ENCODE measurements at regions not wholly inside any gene's neighbourhood (a gene's known extent, or its start where the extent isn't known, plus 50 kb on each side); places are given as distances from the start of the nearest gene placed in this dataset.
A peak's percentile ranks its signal among the peaks of the same experiment; 100 is the strongest.

DNA sequence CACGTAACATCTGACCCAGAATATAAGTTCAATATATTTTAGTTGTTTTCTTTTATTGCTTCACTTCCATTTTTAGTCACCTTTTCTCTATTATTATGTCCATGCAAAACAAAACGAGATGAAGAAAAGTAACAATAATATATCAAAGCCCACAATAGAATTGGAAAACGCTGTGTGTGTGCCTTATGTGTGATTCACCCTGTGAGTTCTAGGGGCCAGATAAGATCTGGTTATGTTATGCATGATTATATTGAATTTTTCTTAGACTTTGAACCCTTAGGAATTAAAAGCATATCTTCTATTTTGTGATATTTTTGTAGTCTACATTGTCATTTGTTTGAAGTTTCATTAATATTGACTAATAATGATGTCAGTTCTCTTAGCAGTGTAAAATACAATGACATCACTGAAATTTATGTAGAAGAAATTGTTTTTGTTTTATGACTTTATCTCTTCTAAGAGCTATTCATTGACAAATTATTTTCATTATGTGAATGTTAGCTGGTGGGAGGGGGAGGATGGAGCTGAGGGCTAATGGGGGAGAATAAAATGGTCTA, 243.6 kb downstream of the TFAP2B start:
- H3K27ac ChIP-seq (ENCODE audit: low read depth, low read length): no peak overlapping the region
- no peaks in the 10 kb centered on the region for H3K4me1 ChIP-seq (ENCODE audit: control insufficient read depth, low read depth, low read length)
- H3K79me2 ChIP-seq (ENCODE audit: control insufficient read depth, insufficient read depth, low read length): no peaks in the 10 kb centered on the region
- no peak overlapping the region for H4K8ac ChIP-seq (ENCODE audit: low read depth, low read length)
- H3K4me2 ChIP-seq (ENCODE audit: low read length): no peak overlapping the region
- no peak for DNase-seq
- no peaks in the 10 kb centered on the region for H3K36me3 ChIP-seq (ENCODE audit: control insufficient read depth, insufficient read depth, low read length)
- no peak overlapping the region for H3K4me3 ChIP-seq (ENCODE audit: low read length)
- H2BK120ac ChIP-seq (ENCODE audit: low read depth, low read length): no peak overlapping the region
- no peak overlapping the region for H3K23ac ChIP-seq (ENCODE audit: low read length)
- no peaks in the 10 kb centered on the region for H3K27me3 ChIP-seq (ENCODE audit: insufficient read depth, low read length, poor library complexity)
- WGBS (ENCODE audit: extremely low coverage, insufficient coverage, low lambda C conversion rate): no CpG with 5 or more reads among the region's 3 CpGs
- no peak overlapping the region for H3K9ac ChIP-seq (ENCODE audit: low read length)
- no peak overlapping the region for H3K4ac ChIP-seq (ENCODE audit: low read depth, low read length)
- H2BK15ac ChIP-seq (replicated peaks; ENCODE audit: low read depth): no peak overlapping the region
- H3K18ac ChIP-seq (ENCODE audit: low read length): no peak overlapping the region
- no peak overlapping the region for H2BK5ac ChIP-seq (ENCODE audit: low read length)
- no peak overlapping the region for H2AK5ac ChIP-seq (ENCODE audit: low read length)
- H3K79me1 ChIP-seq (ENCODE audit: low read length): no peaks in the 10 kb centered on the region
- no peak overlapping the region for H3K56ac ChIP-seq (ENCODE audit: low read length)
- no peak overlapping the region for H4K5ac ChIP-seq (ENCODE audit: low read length)

DNA sequence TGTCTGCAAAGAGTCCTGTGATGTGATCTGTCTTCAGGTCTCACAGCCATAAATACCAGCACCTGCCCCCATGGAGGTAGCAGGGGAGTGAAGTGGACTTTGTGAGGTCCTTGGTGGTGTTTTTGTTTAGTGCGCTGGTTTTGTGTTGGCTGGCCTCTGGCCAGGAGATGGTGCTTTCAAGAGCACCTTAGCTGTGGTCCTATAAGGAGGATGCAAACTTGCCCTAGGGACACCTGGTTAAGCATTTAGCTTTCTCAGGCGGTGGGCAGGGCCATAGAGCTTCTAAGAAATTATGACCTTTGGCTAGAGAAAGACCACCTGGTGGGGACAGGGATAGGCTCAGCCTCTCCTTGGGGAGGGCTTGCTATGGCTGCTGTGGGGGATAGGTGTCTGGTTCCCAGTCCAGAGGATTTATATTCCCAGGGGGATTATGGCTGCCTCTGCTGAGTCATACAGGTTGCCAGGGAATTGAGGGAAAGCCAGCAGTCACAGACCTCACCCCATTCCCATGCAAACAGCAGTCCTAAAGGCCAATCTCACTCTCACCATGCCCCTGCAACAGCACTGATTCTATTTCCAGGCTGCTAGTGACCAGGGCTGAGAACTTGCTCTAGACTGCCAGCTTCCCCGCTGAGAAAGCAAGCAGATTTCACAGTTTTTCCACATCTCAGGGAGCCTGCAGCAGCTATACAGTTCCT, 259.3 kb downstream of the TFAP2B start:
- no CpG with 5 or more reads among the region's 3 CpGs for WGBS (ENCODE audit: extremely low coverage, insufficient coverage, low lambda C conversion rate)

DNA sequence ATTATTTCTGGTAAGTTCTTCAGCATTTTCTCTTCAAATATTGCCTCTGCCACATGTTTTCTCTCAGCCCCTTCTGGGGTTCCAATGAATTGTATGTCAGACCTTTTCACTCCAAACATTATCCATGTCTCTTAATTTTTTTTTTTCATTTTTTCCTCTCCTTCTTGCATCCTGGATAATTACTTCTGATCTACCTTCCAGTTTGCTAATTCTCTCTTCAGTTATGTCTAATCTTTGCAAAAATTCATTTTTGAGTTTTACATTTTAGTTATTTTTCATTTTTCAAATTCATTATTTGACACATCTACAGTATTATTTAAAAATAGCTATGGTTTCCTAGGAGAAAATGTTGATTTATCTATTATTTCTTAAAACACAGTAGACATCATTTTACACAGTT, 271.7 kb downstream of the TFAP2B start:
- no peak overlapping the region for H4K8ac ChIP-seq (ENCODE audit: low read depth, low read length)
- no peak overlapping the region for H3K18ac ChIP-seq (ENCODE audit: low read length)
- H3K36me3 ChIP-seq (ENCODE audit: control insufficient read depth, insufficient read depth, low read length): no peaks in the 10 kb centered on the region
- no peaks in the 10 kb centered on the region for H3K4me1 ChIP-seq (ENCODE audit: control insufficient read depth, low read depth, low read length)
- H4K5ac ChIP-seq (ENCODE audit: low read length): no peak overlapping the region
- no peaks in the 10 kb centered on the region for H3K79me2 ChIP-seq (ENCODE audit: control insufficient read depth, insufficient read depth, low read length)
- H3K23ac ChIP-seq (ENCODE audit: low read length): no peak overlapping the region
- H3K4me2 ChIP-seq (ENCODE audit: low read length): no peak overlapping the region
- H3K27ac ChIP-seq (ENCODE audit: low read depth, low read length): no peak overlapping the region
- DNase-seq: no peak
- H2BK5ac ChIP-seq (ENCODE audit: low read length): no peak overlapping the region
- no peak overlapping the region for H3K4ac ChIP-seq (ENCODE audit: low read depth, low read length)
- H3K79me1 ChIP-seq (ENCODE audit: low read length): no peaks in the 10 kb centered on the region
- H3K4me3 ChIP-seq (ENCODE audit: low read length): no peak overlapping the region
- no peak overlapping the region for H3K9ac ChIP-seq (ENCODE audit: low read length)
- H2AK5ac ChIP-seq (ENCODE audit: low read length): no peak overlapping the region
- H3K27me3 ChIP-seq (ENCODE audit: insufficient read depth, low read length, poor library complexity): no peaks in the 10 kb centered on the region
- no peak overlapping the region for H3K56ac ChIP-seq (ENCODE audit: low read length)
- no peak overlapping the region for H2BK120ac ChIP-seq (ENCODE audit: low read depth, low read length)
- H2BK15ac ChIP-seq (replicated peaks; ENCODE audit: low read depth): no peak overlapping the region

More for the DNA sequence above, 259.3 kb downstream of the TFAP2B start:
- H4K8ac ChIP-seq (ENCODE audit: low read depth, low read length): no peak overlapping the region
- H2BK120ac ChIP-seq (ENCODE audit: low read depth, low read length): no peak overlapping the region
- no peak overlapping the region for H3K56ac ChIP-seq (ENCODE audit: low read length)
- no peak overlapping the region for H2BK15ac ChIP-seq (replicated peaks; ENCODE audit: low read depth)
- H3K79me2 ChIP-seq (ENCODE audit: control insufficient read depth, insufficient read depth, low read length): no peaks in the 10 kb centered on the region
- H3K23ac ChIP-seq (ENCODE audit: low read length): no peak overlapping the region
- H3K79me1 ChIP-seq (ENCODE audit: low read length): no peaks in the 10 kb centered on the region
- H3K4me1 ChIP-seq (ENCODE audit: control insufficient read depth, low read depth, low read length): no peaks in the 10 kb centered on the region
- H3K36me3 ChIP-seq (ENCODE audit: control insufficient read depth, insufficient read depth, low read length): no peaks in the 10 kb centered on the region
- H3K4ac ChIP-seq (ENCODE audit: low read depth, low read length): no peak overlapping the region
- H3K4me3 ChIP-seq (ENCODE audit: low read length): no peak overlapping the region
- H4K5ac ChIP-seq (ENCODE audit: low read length): no peak overlapping the region
- no peak overlapping the region for H2BK5ac ChIP-seq (ENCODE audit: low read length)
- H2AK5ac ChIP-seq (ENCODE audit: low read length): no peak overlapping the region
- H3K18ac ChIP-seq (ENCODE audit: low read length): no peak overlapping the region
- no peak overlapping the region for H3K27ac ChIP-seq (ENCODE audit: low read depth, low read length)
- DNase-seq: peak; percentile 69
- no peak overlapping the region for H3K9ac ChIP-seq (ENCODE audit: low read length)
- H3K4me2 ChIP-seq (ENCODE audit: low read length): no peak overlapping the region
- no peaks in the 10 kb centered on the region for H3K27me3 ChIP-seq (ENCODE audit: insufficient read depth, low read length, poor library complexity)

DNA sequence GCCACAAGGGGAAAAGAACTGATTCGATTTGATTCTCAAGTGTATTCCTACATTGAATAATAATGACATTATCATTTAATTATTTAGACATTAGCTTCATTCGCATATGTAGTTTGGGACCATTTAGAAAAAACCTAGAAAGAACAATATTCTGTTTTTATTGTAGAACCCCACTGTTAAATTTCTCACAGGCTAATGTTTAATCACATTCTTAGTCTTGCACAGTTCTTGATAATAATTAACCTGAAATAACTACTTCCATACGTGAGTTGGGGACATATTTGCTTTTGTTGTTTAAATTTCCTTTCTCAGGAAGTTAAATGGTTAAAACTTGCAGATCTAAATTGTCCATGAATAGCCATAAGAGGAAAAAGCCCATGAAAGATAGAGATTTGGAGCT, 275.2 kb downstream of the TFAP2B start:
- no peak overlapping the region for H3K23ac ChIP-seq (ENCODE audit: low read length)
- no peak overlapping the region for H3K27ac ChIP-seq (ENCODE audit: low read depth, low read length)
- no peaks in the 10 kb centered on the region for H3K36me3 ChIP-seq (ENCODE audit: control insufficient read depth, insufficient read depth, low read length)
- no peaks in the 10 kb centered on the region for H3K27me3 ChIP-seq (ENCODE audit: insufficient read depth, low read length, poor library complexity)
- H3K4me1 ChIP-seq (ENCODE audit: control insufficient read depth, low read depth, low read length): no peaks in the 10 kb centered on the region
- H2BK120ac ChIP-seq (ENCODE audit: low read depth, low read length): no peak overlapping the region
- WGBS (ENCODE audit: extremely low coverage, insufficient coverage, low lambda C conversion rate): no CpG with 5 or more reads among the region's 3 CpGs
- H2BK5ac ChIP-seq (ENCODE audit: low read length): no peak overlapping the region
- no peak overlapping the region for H4K5ac ChIP-seq (ENCODE audit: low read length)
- no peak overlapping the region for H2BK15ac ChIP-seq (replicated peaks; ENCODE audit: low read depth)
- H3K4me2 ChIP-seq (ENCODE audit: low read length): no peak overlapping the region
- H3K79me2 ChIP-seq (ENCODE audit: control insufficient read depth, insufficient read depth, low read length): no peaks in the 10 kb centered on the region
- H3K4ac ChIP-seq (ENCODE audit: low read depth, low read length): no peak overlapping the region
- H3K79me1 ChIP-seq (ENCODE audit: low read length): no peaks in the 10 kb centered on the region
- no peak overlapping the region for H4K8ac ChIP-seq (ENCODE audit: low read depth, low read length)
- DNase-seq: no peak
- no peak overlapping the region for H2AK5ac ChIP-seq (ENCODE audit: low read length)
- no peak overlapping the region for H3K18ac ChIP-seq (ENCODE audit: low read length)
- H3K56ac ChIP-seq (ENCODE audit: low read length): no peak overlapping the region
- H3K9ac ChIP-seq (ENCODE audit: low read length): no peak overlapping the region
- H3K4me3 ChIP-seq (ENCODE audit: low read length): no peak overlapping the region

DNA sequence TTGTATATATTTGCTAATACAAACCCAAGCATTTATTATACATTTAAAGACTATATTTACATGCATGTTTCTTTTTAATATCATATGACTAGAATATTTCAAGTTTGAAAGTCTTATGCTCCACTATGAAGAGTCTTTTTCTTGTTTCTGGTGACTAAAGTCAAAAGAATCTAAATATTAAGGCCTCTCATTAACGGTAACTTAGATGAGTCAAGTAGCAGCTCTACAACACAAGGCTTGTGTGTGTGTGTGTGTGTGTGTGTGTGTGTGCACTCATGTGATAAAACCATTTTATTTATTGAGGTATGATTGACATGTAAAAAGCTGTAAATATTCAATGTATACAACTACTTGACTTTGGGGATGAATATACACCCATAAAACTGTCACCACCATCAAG, 275.6 kb downstream of the TFAP2B start:
- no peak overlapping the region for H2BK15ac ChIP-seq (replicated peaks; ENCODE audit: low read depth)
- no peak overlapping the region for H2BK120ac ChIP-seq (ENCODE audit: low read depth, low read length)
- no peak overlapping the region for H2AK5ac ChIP-seq (ENCODE audit: low read length)
- H3K27me3 ChIP-seq (ENCODE audit: insufficient read depth, low read length, poor library complexity): no peaks in the 10 kb centered on the region
- no peak overlapping the region for H3K9ac ChIP-seq (ENCODE audit: low read length)
- H3K4ac ChIP-seq (ENCODE audit: low read depth, low read length): no peak overlapping the region
- H3K79me2 ChIP-seq (ENCODE audit: control insufficient read depth, insufficient read depth, low read length): no peaks in the 10 kb centered on the region
- no peak overlapping the region for H3K23ac ChIP-seq (ENCODE audit: low read length)
- whole genome bisulfite sequencing (ENCODE audit: extremely low coverage, insufficient coverage, low lambda C conversion rate): no CpG with 5 or more reads among the region's 1 CpG
- H4K8ac ChIP-seq (ENCODE audit: low read depth, low read length): no peak overlapping the region
- no peak for DNase-seq
- no peak overlapping the region for H3K4me2 ChIP-seq (ENCODE audit: low read length)
- H3K18ac ChIP-seq (ENCODE audit: low read length): no peak overlapping the region
- no peak overlapping the region for H3K27ac ChIP-seq (ENCODE audit: low read depth, low read length)
- no peak overlapping the region for H4K5ac ChIP-seq (ENCODE audit: low read length)
- H3K79me1 ChIP-seq (ENCODE audit: low read length): no peaks in the 10 kb centered on the region
- H2BK5ac ChIP-seq (ENCODE audit: low read length): no peak overlapping the region
- H3K56ac ChIP-seq (ENCODE audit: low read length): no peak overlapping the region
- no peaks in the 10 kb centered on the region for H3K4me1 ChIP-seq (ENCODE audit: control insufficient read depth, low read depth, low read length)
- no peak overlapping the region for H3K4me3 ChIP-seq (ENCODE audit: low read length)
- H3K36me3 ChIP-seq (ENCODE audit: control insufficient read depth, insufficient read depth, low read length): no peaks in the 10 kb centered on the region

DNA sequence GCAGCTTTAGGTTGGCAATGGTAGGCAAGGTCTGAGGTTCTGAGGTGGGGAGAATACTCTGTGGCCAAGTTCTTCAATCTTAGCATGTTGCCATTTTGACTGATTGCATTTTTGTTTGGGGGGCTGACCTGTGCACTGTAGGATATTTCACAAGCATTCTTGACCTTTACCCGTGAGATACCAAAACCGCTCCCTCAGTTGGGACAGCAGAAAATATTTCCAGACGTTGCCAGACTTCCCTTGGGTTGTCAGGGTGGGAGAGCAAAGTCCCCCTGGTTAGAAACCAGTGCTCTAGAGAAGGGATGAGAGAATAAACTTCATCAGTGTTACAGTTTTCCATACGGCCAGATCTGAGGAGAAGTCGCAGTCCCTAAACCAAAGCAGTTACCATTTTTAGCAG, 279.6 kb downstream of the TFAP2B start:
- Histone ChIP-seq H2BK5ac (ENCODE audit: low read length) (no peak overlapping the region), H3K27ac (ENCODE audit: low read depth, low read length) (no peak overlapping the region), H3K4me3 (ENCODE audit: low read length) (no peak overlapping the region), H3K27me3 (ENCODE audit: insufficient read depth, low read length, poor library complexity) (no peaks in the 10 kb centered on the region), H2BK15ac (replicated peaks; ENCODE audit: low read depth) (no peak overlapping the region), H3K18ac (ENCODE audit: low read length) (no peak overlapping the region), H3K56ac (ENCODE audit: low read length) (no peak overlapping the region), H3K79me2 (ENCODE audit: control insufficient read depth, insufficient read depth, low read length) (no peaks in the 10 kb centered on the region), H3K36me3 (ENCODE audit: control insufficient read depth, insufficient read depth, low read length) (no peaks in the 10 kb centered on the region), H2BK120ac (ENCODE audit: low read depth, low read length) (no peak overlapping the region), H4K5ac (ENCODE audit: low read length) (no peak overlapping the region), H3K4ac (ENCODE audit: low read depth, low read length) (no peak overlapping the region), H3K79me1 (ENCODE audit: low read length) (no peaks in the 10 kb centered on the region), H2AK5ac (ENCODE audit: low read length) (no peak overlapping the region), H3K4me2 (ENCODE audit: low read length) (no peak overlapping the region), H4K8ac (ENCODE audit: low read depth, low read length) (no peak overlapping the region), H3K9ac (ENCODE audit: low read length) (no peak overlapping the region), H3K23ac (ENCODE audit: low read length) (no peak overlapping the region), H3K4me1 (ENCODE audit: control insufficient read depth, low read depth, low read length) (no peaks in the 10 kb centered on the region)
- no peak for DNase-seq
- no CpG with 5 or more reads among the region's 5 CpGs for WGBS (ENCODE audit: extremely low coverage, insufficient coverage, low lambda C conversion rate)

All from mesendoderm (in vitro differentiated cells).